GM12892 (cell line): ENCODE measurements at regions not wholly inside any gene's neighbourhood (a gene's known extent, or its start where the extent isn't known, plus 50 kb on each side); places are given as distances from the start of the nearest gene placed in this dataset.

Experiments
- POLR2A ChIP-seq: IDR thresholded peaks from 2 replicates; pipeline ENCODE4 v1.6.1; 2011; ENCODE audit warnings: low read depth, low read length, control low read depth
- POLR2AphosphoS5 ChIP-seq: IDR thresholded peaks from 2 replicates; pipeline ENCODE4 v1.6.1; 2011; ENCODE audit warnings: low read depth, low read length, control low read depth
- TAF1 ChIP-seq: IDR thresholded peaks from 2 replicates; pipeline ENCODE4 v1.6.1; 2011; ENCODE audit warnings: low read depth, mild to moderate bottlenecking, control low read depth, low read length, borderline replicate concordance

DNA sequence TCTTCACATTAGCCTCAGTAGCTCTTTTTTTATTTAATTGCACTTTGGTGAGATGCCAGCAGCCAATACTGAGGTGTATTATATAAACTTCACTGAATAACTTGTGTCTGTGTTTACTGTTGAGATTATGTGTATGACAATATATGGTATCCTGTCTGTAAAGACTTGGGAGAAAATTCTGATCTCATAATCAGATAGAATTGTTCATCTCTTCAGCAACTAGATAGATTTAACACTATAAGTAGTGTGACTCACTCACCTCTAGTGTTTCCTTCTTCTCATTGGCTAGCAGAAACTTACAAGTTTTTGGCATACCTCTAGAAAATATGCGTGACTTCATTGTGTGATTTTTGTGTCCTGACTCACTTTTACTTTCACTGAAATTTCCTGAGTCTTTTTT, 67.6 kb upstream of the TGFBR2 start:
- no peak for TF ChIP-seq POLR2A
- TF ChIP-seq POLR2AphosphoS5: no peak
- no peak for TF ChIP-seq TAF1
